PC-9 (cell line): ENCODE measurements at regions not wholly inside any gene's neighbourhood (a gene's known extent, or its start where the extent isn't known, plus 50 kb on each side); places are given as distances from the start of the nearest gene placed in this dataset.

Source experiments
- BruUV-seq: library from RNA; stranded (reverse); fragments of 400-500 nt; replicated peaks from 2 replicates; lab custom pipeline; 2021; lab: Mats Ljungman, UMichigan
- CTCF ChIA-PET: fragments of 300-600 bp; sonication (Branson Sonifier 250); formaldehyde crosslinking; loops from one replicate; lab custom pipeline; 2022; ENCODE audit warnings: antibody characterized with exemption; lab: Charles Lee
- POLR2A ChIA-PET: fragments of 300-600 bp; sonication (Branson Sonifier 250); formaldehyde crosslinking; loops from one replicate; lab custom pipeline; 2022; ENCODE audit warnings: antibody characterized with exemption; ENCODE audit not compliant: unreplicated experiment; lab: Charles Lee
- DNase-seq, 2 experiments: peaks; one replicate each; pipeline versions ENCODE4 v3.0.0 to v3.0.0-alpha.2; 2015 to 2022; ENCODE audit warnings: mixed read lengths in 1 of 2
- H2AFZ ChIP-seq: fragments of 200-600 bp; sonication (generic); 2 replicates; pipeline ENCODE4 v1.8.1; 2017; ENCODE audit warnings: antibody characterized with exemption
- H3F3A ChIP-seq: fragments of 200-600 bp; sonication (generic); 2 replicates; pipeline ENCODE4 v1.8.1; 2017; ENCODE audit warnings: antibody characterized with exemption, mild to moderate bottlenecking, low read depth; ENCODE audit not compliant: insufficient read depth
- H3K27ac ChIP-seq: fragments of 200-600 bp; sonication (generic); 2 replicates; pipeline ENCODE4 v1.6.1; 2016; ENCODE audit warnings: mixed run types
- H3K27me3 ChIP-seq: fragments of 200-600 bp; sonication (generic); 2 replicates; pipeline ENCODE4 v1.6.1; 2016; ENCODE audit warnings: low read depth, mixed run types; ENCODE audit not compliant: insufficient read depth
- H3K36me3 ChIP-seq: fragments of 200-600 bp; sonication (generic); 2 replicates; pipeline ENCODE4 v1.6.1; 2016; ENCODE audit warnings: low read depth, mixed run types
- H3K4me1 ChIP-seq: fragments of 200-600 bp; sonication (generic); replicated peaks from 2 replicates; pipeline ENCODE4 v1.6.1; 2016; ENCODE audit warnings: mixed run types; ENCODE audit not compliant: insufficient read depth
- H3K4me2 ChIP-seq: fragments of 200-600 bp; sonication (generic); 2 replicates; pipeline ENCODE4 v1.6.1; 2017; ENCODE audit warnings: mixed run types
- H3K4me3 ChIP-seq: fragments of 200-600 bp; sonication (generic); 2 replicates; pipeline ENCODE4 v1.6.1; 2016; ENCODE audit warnings: mixed run types
- H3K79me2 ChIP-seq: fragments of 200-600 bp; sonication (generic); 2 replicates; pipeline ENCODE4 v1.6.1; 2017; ENCODE audit warnings: low read depth, mixed run types
- H3K9me2 ChIP-seq: fragments of 200-600 bp; sonication (generic); 2 replicates; pipeline ENCODE4 v1.8.1; 2017; ENCODE audit warnings: mild to moderate bottlenecking; ENCODE audit not compliant: insufficient read depth
- H3K9me3 ChIP-seq: fragments of 200-600 bp; sonication (generic); 2 replicates; pipeline ENCODE4 v1.8.1; 2016; ENCODE audit warnings: low read depth; ENCODE audit not compliant: insufficient read depth
- H4K20me1 ChIP-seq: fragments of 200-600 bp; sonication (generic); 2 replicates; pipeline ENCODE4 v1.8.1; 2017; ENCODE audit not compliant: insufficient read depth
- EZH2 ChIP-seq: fragments of 200-600 bp; sonication (generic); IDR thresholded peaks from 2 replicates; pipeline ENCODE4 v1.8.0; 2017; ENCODE audit warnings: antibody characterized with exemption, low read depth
- intact Hi-C: fragments of 100-400 bp; cut with micrococcal nuclease; formaldehyde crosslinking; loops from one replicate; pipeline ENCODE4 v1.10.0; 2022; ENCODE audit not compliant: unreplicated experiment
- TF ChIP-seq, protein P1 (sequence below): fragments of 200-600 bp; sonication (generic); conservative IDR thresholded peaks from 2 replicates; pipeline ENCODE4 v1.6.1; 2017; ENCODE audit warnings: mixed run types, antibody characterized with exemption, mild to moderate bottlenecking, moderate library complexity

- no peaks in the 10 kb centered on the region for H4K20me1 ChIP-seq
- H3K79me2 ChIP-seq = no peaks in the 10 kb centered on the region
- TF ChIP-seq, protein P1, sequence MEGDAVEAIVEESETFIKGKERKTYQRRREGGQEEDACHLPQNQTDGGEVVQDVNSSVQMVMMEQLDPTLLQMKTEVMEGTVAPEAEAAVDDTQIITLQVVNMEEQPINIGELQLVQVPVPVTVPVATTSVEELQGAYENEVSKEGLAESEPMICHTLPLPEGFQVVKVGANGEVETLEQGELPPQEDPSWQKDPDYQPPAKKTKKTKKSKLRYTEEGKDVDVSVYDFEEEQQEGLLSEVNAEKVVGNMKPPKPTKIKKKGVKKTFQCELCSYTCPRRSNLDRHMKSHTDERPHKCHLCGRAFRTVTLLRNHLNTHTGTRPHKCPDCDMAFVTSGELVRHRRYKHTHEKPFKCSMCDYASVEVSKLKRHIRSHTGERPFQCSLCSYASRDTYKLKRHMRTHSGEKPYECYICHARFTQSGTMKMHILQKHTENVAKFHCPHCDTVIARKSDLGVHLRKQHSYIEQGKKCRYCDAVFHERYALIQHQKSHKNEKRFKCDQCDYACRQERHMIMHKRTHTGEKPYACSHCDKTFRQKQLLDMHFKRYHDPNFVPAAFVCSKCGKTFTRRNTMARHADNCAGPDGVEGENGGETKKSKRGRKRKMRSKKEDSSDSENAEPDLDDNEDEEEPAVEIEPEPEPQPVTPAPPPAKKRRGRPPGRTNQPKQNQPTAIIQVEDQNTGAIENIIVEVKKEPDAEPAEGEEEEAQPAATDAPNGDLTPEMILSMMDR = no peak
- no peak for TF ChIP-seq EZH2
- no peaks in the 10 kb centered on the region for H3K9me2 ChIP-seq
- no peak overlapping the region for H3K4me2 ChIP-seq
- no peak for DNase-seq
- no peak overlapping the region for H3K4me3 ChIP-seq
- H3K4me1 ChIP-seq = no peaks in the 10 kb centered on the region
- H3F3A ChIP-seq = no peaks in the 10 kb centered on the region
- BruUV-seq = no TSS peak
- H3K27me3 ChIP-seq = peaks cover 86% of the 10 kb centered on the region
- intact Hi-C loops = no loop called here
- H2AFZ ChIP-seq = no peak overlapping the region
- CTCF ChIA-PET = no interaction called here
- H3K36me3 ChIP-seq = no peaks in the 10 kb centered on the region
- H3K9me3 ChIP-seq = no peaks in the 10 kb centered on the region
- no peak overlapping the region for H3K27ac ChIP-seq
- POLR2A ChIA-PET = no interaction called here
Observed at GRCh38 chr14:101033006-101033405, 129.5 kb upstream of the RTL1 start.

GRCh38 chr14:101033446-101034165 lies 130.1 kb upstream of the RTL1 start:
- no peak overlapping the region for H3K27ac ChIP-seq
- H3K27me3 ChIP-seq = peaks cover 80% of the 10 kb centered on the region
- no peaks in the 10 kb centered on the region for H3K36me3 ChIP-seq
- DNase-seq = no peak
- no peaks in the 10 kb centered on the region for H3K79me2 ChIP-seq
- H3K9me2 ChIP-seq = no peaks in the 10 kb centered on the region
- TF ChIP-seq EZH2 = no peak
- no peak overlapping the region for H3K4me2 ChIP-seq
- CTCF ChIA-PET = no interaction called here
- no peaks in the 10 kb centered on the region for H3K4me1 ChIP-seq
- H2AFZ ChIP-seq = no peak overlapping the region
- no peaks in the 10 kb centered on the region for H4K20me1 ChIP-seq
- H3K9me3 ChIP-seq = no peaks in the 10 kb centered on the region
- H3K4me3 ChIP-seq = no peak overlapping the region
- H3F3A ChIP-seq = no peaks in the 10 kb centered on the region
- BruUV-seq = no TSS peak
- POLR2A ChIA-PET = no interaction called here
- intact Hi-C loops = no loop called here

DNA sequence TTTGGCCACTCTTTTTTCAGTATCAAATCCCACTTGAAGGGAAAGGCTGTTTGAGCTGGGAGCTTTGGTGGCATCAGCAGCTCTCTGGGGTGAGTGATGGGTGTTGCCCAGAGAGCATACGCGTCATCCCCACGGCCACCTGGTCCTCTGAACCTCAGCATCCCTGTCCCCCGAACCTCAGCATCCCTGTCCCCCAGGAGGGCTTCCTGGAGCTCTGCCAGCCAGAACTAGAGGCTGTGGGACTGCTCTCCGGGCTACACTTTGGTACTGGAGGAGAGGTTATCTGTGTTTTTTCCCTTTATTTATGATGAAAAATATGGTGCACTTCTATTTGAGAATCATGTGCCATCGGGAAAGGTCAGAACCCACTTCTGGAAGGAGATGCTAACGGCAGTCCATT lies 131.5 kb upstream of the RTL1 start:
- no peak overlapping the region for H3K4me2 ChIP-seq
- POLR2A ChIA-PET = no interaction called here
- H3K9me3 ChIP-seq = no peaks in the 10 kb centered on the region
- H3F3A ChIP-seq = no peaks in the 10 kb centered on the region
- no peaks in the 10 kb centered on the region for H3K4me1 ChIP-seq
- intact Hi-C loops = no loop called here
- CTCF ChIA-PET = no interaction called here
- peaks cover 75% of the 10 kb centered on the region for H3K27me3 ChIP-seq
- no peak overlapping the region for H3K4me3 ChIP-seq
- BruUV-seq = no TSS peak
- H4K20me1 ChIP-seq = no peaks in the 10 kb centered on the region
- no peak for DNase-seq
- H3K36me3 ChIP-seq = no peaks in the 10 kb centered on the region
- no peaks in the 10 kb centered on the region for H3K79me2 ChIP-seq
- H3K9me2 ChIP-seq = no peaks in the 10 kb centered on the region
- TF ChIP-seq, protein P1 = no peak
- TF ChIP-seq EZH2 = no peak
- H3K27ac ChIP-seq = no peak overlapping the region
- H2AFZ ChIP-seq = no peak overlapping the region
